ENCODE measurements at regions not wholly inside any gene's neighbourhood (a gene's known extent, or its start where the extent isn't known, plus 50 kb on each side); places are given as distances from the start of the nearest gene placed in this dataset.

DNA sequence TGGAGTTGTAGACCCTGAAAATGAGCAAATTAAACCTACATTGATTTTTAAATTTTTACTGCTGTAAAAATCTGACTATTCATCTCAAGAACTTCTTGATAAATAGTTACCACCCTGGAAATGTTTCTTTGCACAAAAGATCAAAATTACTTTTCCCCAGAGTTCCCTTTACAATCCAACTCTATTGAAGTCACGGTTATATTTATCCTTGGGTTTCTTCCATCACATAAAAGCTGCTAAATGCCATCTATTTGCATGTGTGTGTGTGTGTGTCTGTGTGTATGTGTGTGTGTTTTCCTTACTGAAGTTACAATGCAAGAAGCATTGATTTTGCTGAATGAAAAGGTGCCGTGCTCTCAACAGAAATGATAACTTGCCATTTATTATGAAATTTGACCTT, 1273.0 kb downstream of the ROBO2 start:
- Mint-ChIP-seq H3K36me3 (no peaks in the 10 kb centered on the region), H3K9me3 (no peaks in the 10 kb centered on the region), H3K27me3 (ENCODE audit: low read depth) (no peaks in the 10 kb centered on the region), H3K4me3 (no peak overlapping the region), H3K27ac (no peak overlapping the region), H3K4me1 (no peaks in the 10 kb centered on the region)
- DNase-seq (ENCODE audit: low spot score in 2 of 2, unreplicated experiment in 2 of 2) = no peak
- TF ChIP-seq, protein P1, sequence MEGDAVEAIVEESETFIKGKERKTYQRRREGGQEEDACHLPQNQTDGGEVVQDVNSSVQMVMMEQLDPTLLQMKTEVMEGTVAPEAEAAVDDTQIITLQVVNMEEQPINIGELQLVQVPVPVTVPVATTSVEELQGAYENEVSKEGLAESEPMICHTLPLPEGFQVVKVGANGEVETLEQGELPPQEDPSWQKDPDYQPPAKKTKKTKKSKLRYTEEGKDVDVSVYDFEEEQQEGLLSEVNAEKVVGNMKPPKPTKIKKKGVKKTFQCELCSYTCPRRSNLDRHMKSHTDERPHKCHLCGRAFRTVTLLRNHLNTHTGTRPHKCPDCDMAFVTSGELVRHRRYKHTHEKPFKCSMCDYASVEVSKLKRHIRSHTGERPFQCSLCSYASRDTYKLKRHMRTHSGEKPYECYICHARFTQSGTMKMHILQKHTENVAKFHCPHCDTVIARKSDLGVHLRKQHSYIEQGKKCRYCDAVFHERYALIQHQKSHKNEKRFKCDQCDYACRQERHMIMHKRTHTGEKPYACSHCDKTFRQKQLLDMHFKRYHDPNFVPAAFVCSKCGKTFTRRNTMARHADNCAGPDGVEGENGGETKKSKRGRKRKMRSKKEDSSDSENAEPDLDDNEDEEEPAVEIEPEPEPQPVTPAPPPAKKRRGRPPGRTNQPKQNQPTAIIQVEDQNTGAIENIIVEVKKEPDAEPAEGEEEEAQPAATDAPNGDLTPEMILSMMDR (IDR thresholded peaks at IDR 0.05; ENCODE audit: unreplicated experiment) = no peak

- DNase-seq (ENCODE audit: low spot score in 2 of 2, unreplicated experiment in 2 of 2) = no peak
- Mint-ChIP-seq H3K4me1 (no peaks in the 10 kb centered on the region), H3K27me3 (ENCODE audit: low read depth) (no peaks in the 10 kb centered on the region), H3K4me3 (no peak overlapping the region), H3K9me3 (no peaks in the 10 kb centered on the region), H3K36me3 (no peaks in the 10 kb centered on the region), H3K27ac (no peak overlapping the region)
- TF ChIP-seq, protein P1 (IDR thresholded peaks at IDR 0.05; ENCODE audit: unreplicated experiment) = no peak
Measured at GRCh38 chr3:78313332-78313731, 1273.4 kb downstream of the ROBO2 start.

- no peak for DNase-seq (ENCODE audit: low spot score in 2 of 2, unreplicated experiment in 2 of 2)
- TF ChIP-seq, protein P1 (IDR thresholded peaks at IDR 0.05; ENCODE audit: unreplicated experiment) = no peak
- H3K27me3 Mint-ChIP-seq (ENCODE audit: low read depth) = no peaks in the 10 kb centered on the region
- no peaks in the 10 kb centered on the region for H3K4me1 Mint-ChIP-seq
- peaks cover 2% of the 10 kb centered on the region for H3K9me3 Mint-ChIP-seq
- no peak overlapping the region for H3K4me3 Mint-ChIP-seq
- no peak overlapping the region for H3K27ac Mint-ChIP-seq
- H3K36me3 Mint-ChIP-seq = no peaks in the 10 kb centered on the region
Measured at GRCh38 chr3:78314327-78314726, 1274.4 kb downstream of the ROBO2 start.

DNA sequence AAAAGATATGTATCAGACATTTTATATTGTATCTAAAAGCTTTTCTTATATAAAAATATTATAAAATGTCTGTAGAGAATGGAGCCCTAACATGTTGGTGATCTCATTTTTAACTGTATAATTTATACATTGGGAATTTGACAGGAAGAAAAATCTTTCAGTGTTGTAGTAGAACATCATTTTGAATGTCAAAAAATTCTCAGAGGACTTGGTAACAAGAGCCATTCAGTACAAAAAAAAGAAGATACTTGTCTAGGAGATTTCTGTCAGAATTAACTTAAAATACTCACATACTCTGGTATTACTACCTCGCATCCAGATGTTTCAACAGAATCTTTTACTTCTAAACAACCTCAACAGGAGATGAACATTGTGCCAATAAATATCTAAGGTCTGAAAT, 1277.9 kb downstream of the ROBO2 start:
- TF ChIP-seq, protein P1 (IDR thresholded peaks at IDR 0.05; ENCODE audit: unreplicated experiment) = no peak
- Mint-ChIP-seq H3K27me3 (ENCODE audit: low read depth) (no peaks in the 10 kb centered on the region), H3K9me3 (peaks cover 20% of the 10 kb centered on the region), H3K27ac (no peak overlapping the region), H3K4me3 (no peak overlapping the region), H3K4me1 (no peaks in the 10 kb centered on the region), H3K36me3 (peaks cover 5% of the 10 kb centered on the region)
- no peak for DNase-seq (ENCODE audit: low spot score in 2 of 2, unreplicated experiment in 2 of 2)

- Mint-ChIP-seq H3K4me1 (peaks cover 5% of the 10 kb centered on the region), H3K27me3 (ENCODE audit: low read depth) (no peaks in the 10 kb centered on the region), H3K9me3 (peaks cover 23% of the 10 kb centered on the region), H3K36me3 (peaks cover 5% of the 10 kb centered on the region), H3K4me3 (no peak overlapping the region), H3K27ac (no peak overlapping the region)
- TF ChIP-seq, protein P1 (IDR thresholded peaks at IDR 0.05; ENCODE audit: unreplicated experiment) = no peak
- no peak for DNase-seq (ENCODE audit: low spot score in 2 of 2, unreplicated experiment in 2 of 2)
Measured at GRCh38 chr3:78322780-78323179, 1282.9 kb downstream of the ROBO2 start.

DNA sequence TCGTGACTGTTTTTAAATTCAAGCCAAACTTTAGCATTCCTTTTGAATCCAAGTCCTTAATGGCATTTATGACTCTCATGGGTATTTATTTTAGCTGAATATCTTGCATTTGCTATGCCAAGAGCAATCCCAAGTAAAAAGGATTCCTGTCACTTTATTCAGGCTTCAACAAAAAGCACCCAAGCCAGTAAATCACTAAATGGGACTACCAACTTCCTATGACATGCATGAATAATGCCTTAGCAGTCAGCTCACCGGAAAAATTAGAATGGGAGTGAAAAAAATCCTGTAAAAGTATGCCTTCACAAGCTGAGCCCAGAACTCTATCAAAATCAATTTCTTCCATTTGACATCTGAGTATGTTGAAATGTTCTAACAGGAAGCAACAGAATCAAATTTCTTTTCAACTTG, 1297.9 kb downstream of the ROBO2 start:
- TF ChIP-seq, protein P1 (IDR thresholded peaks at IDR 0.05; ENCODE audit: unreplicated experiment) = no peak
- H3K9me3 Mint-ChIP-seq = peaks cover 8% of the 10 kb centered on the region
- DNase-seq (ENCODE audit: low spot score in 2 of 2, unreplicated experiment in 2 of 2) = no peak
- peaks cover 16% of the 10 kb centered on the region for H3K4me1 Mint-ChIP-seq
- no peak overlapping the region for H3K4me3 Mint-ChIP-seq
- no peaks in the 10 kb centered on the region for H3K36me3 Mint-ChIP-seq
- H3K27ac Mint-ChIP-seq = peak overlapping the region; percentile 3
- H3K27me3 Mint-ChIP-seq (ENCODE audit: low read depth) = no peaks in the 10 kb centered on the region

Measured in mesothelial cell of epicardium (in vitro differentiated cells).